Spleen (tissue), 7 donors: ENCODE measurements at regions not wholly inside any gene's neighbourhood (a gene's known extent, or its start where the extent isn't known, plus 50 kb on each side); places are given as distances from the start of the nearest gene placed in this dataset.

Experiments used
- POLR2A ChIP-seq, 3 donors: fragments of 450-650 bp; IDR thresholded peaks; one replicate each; pipeline ENCODE4 v1.5.1; 2017; ENCODE audit warnings: antibody characterized with exemption in 3 of 3, mild to moderate bottlenecking in 1 of 3
- TF ChIP-seq, protein P1 (sequence below), 11 experiments: fragments of 200-600 bp in 7 of 11; fragments of 450-650 bp in 4 of 11; sonication (generic) in 4 of 11; IDR thresholded peaks in 8 of 11; conservative IDR thresholded peaks in 3 of 11; 1 replicate in 7 of 11; 2 replicates in 4 of 11; pipeline versions ENCODE4 v1.4.0 to v1.8.0; 2016 to 2021; ENCODE audit warnings: antibody characterized with exemption in 11 of 11, inconsistent platforms in 4 of 11, mild to moderate bottlenecking in 1 of 11
- donor health status: DM: no; HTN: no; CAD: no; lungs with moderate emphysema.
- donor health status: DM: no; HTN: no; CAD: no.
- donor health status: DM: no; HTN: no; CAD: no.

DNA sequence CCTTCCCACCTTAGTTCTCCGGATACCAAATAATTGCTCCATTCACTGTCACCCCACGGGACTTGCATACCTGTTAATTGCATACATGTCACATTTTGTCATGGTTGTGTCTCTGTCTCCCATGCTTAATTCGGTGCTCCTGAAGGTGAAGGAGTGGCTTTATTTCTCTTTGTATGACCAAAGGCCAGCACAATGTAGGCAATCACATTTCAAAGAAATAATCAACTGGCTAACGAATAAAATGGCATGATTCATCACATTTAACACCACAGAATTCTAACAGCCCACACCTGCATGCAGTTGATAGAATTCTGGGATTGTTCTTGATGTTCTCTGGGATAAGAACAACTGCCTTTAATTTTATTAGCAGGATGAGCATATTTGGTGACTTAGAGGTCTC is 59.3 kb downstream of the ATXN3L start:
- TF ChIP-seq POLR2A (IDR thresholded peaks at IDR 0.05): no peak
- TF ChIP-seq, protein P1, sequence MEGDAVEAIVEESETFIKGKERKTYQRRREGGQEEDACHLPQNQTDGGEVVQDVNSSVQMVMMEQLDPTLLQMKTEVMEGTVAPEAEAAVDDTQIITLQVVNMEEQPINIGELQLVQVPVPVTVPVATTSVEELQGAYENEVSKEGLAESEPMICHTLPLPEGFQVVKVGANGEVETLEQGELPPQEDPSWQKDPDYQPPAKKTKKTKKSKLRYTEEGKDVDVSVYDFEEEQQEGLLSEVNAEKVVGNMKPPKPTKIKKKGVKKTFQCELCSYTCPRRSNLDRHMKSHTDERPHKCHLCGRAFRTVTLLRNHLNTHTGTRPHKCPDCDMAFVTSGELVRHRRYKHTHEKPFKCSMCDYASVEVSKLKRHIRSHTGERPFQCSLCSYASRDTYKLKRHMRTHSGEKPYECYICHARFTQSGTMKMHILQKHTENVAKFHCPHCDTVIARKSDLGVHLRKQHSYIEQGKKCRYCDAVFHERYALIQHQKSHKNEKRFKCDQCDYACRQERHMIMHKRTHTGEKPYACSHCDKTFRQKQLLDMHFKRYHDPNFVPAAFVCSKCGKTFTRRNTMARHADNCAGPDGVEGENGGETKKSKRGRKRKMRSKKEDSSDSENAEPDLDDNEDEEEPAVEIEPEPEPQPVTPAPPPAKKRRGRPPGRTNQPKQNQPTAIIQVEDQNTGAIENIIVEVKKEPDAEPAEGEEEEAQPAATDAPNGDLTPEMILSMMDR (IDR thresholded peaks at IDR 0.05 in 8 of 11, conservative IDR thresholded peaks at IDR 0.05 in 3 of 11): no peak
